SH-SY5Y (cell line): ENCODE measurements at regions not wholly inside any gene's neighbourhood (a gene's known extent, or its start where the extent isn't known, plus 50 kb on each side); places are given as distances from the start of the nearest gene placed in this dataset.

ENCODE experiments used
- GATA2 ChIP-seq: IDR thresholded peaks from 2 replicates; pipeline ENCODE4 v1.6.1; 2011; ENCODE audit warnings: mild to moderate bottlenecking, low read depth, low read length
- GATA3 ChIP-seq: IDR thresholded peaks from 2 replicates; pipeline ENCODE4 v1.6.1; 2011; ENCODE audit warnings: low read depth, mild to moderate bottlenecking, low read length, moderate library complexity

- TF ChIP-seq GATA3 = no peak
- no peak for TF ChIP-seq GATA2
Observed at GRCh38 chr5:117107859-117108258, 533.2 kb upstream of the SEMA6A start.
